ENCODE measurements at regions not wholly inside any gene's neighbourhood (a gene's known extent, or its start where the extent isn't known, plus 50 kb on each side); places are given as distances from the start of the nearest gene placed in this dataset.

- no peaks in the 10 kb centered on the region for H3K36me3 Mint-ChIP-seq (ENCODE audit: low read depth)
- intact Hi-C loops (cut with micrococcal nuclease): no loop called here
- no peaks in the 10 kb centered on the region for H3K27me3 Mint-ChIP-seq
- ATAC-seq (no peak), DNase-seq (no peak)
- H3K27ac Mint-ChIP-seq: no peak overlapping the region
- peaks cover 1% of the 10 kb centered on the region for H3K9me3 Mint-ChIP-seq
- CTCF ChIA-PET: interaction anchor here (1.4 kb wide), 1 partner anchor 9 kb away, joined by 4 read pairs; no protein-coding TSS in a partner anchor
- H3K4me3 Mint-ChIP-seq: no peak overlapping the region
- no peak for TF ChIP-seq CTCF (IDR thresholded peaks at IDR 0.05)
- POLR2A ChIA-PET: no interaction called here
- H3K4me1 Mint-ChIP-seq (ENCODE audit: low read depth): no peaks in the 10 kb centered on the region
Observed at GRCh38 chr1:193846876-193847604, 660.6 kb upstream of the B3GALT2 start.

GRCh38 chr1:193846411-193846810, 660.0 kb upstream of the B3GALT2 start:
- H3K4me1 Mint-ChIP-seq (ENCODE audit: low read depth): no peaks in the 10 kb centered on the region
- ATAC-seq: no peak
- no peak for DNase-seq
- no peak overlapping the region for H3K4me3 Mint-ChIP-seq
- intact Hi-C loops (cut with micrococcal nuclease): no loop called here
- TF ChIP-seq CTCF (IDR thresholded peaks at IDR 0.05): no peak
- H3K9me3 Mint-ChIP-seq: peaks cover 1% of the 10 kb centered on the region
- POLR2A ChIA-PET: interaction anchor here (0.6 kb wide), 1 partner anchor 94 kb away, joined by 3 read pairs; no protein-coding TSS in a partner anchor
- no peaks in the 10 kb centered on the region for H3K36me3 Mint-ChIP-seq (ENCODE audit: low read depth)
- no peaks in the 10 kb centered on the region for H3K27me3 Mint-ChIP-seq
- CTCF ChIA-PET: no interaction called here
- H3K27ac Mint-ChIP-seq: no peak overlapping the region

GRCh38 chr1:193841857-193842256, 655.4 kb upstream of the B3GALT2 start:
- Mint-ChIP-seq H3K4me3 (no peak overlapping the region), H3K36me3 (ENCODE audit: low read depth) (no peaks in the 10 kb centered on the region), H3K27me3 (no peaks in the 10 kb centered on the region), H3K4me1 (ENCODE audit: low read depth) (no peaks in the 10 kb centered on the region), H3K27ac (no peak overlapping the region), H3K9me3 (peaks cover 1% of the 10 kb centered on the region)
- no peak for TF ChIP-seq CTCF (IDR thresholded peaks at IDR 0.05)
- ATAC-seq: no peak
- intact Hi-C loops (cut with micrococcal nuclease): no loop called here
- CTCF ChIA-PET: no interaction called here
- POLR2A ChIA-PET: no interaction called here
- DNase-seq: no peak

DNA sequence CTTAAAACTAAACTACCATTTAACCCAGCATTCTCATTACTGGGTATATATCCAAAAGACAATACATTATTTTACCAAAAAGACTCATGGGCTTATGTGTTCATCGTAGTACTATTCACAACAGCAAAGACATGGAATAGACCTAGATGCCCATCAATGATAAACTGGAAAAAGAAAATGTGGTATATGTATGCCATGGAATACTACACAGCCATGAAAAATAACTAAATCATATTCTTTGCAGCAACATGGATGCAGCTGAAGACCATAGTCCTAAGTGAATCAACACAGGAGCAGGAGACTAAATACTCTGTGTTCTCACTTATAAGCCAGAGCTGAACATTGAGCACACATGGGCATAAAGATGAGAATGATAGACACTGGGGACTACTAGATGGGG, 645.1 kb upstream of the B3GALT2 start:
- peaks cover 6% of the 10 kb centered on the region for H3K36me3 Mint-ChIP-seq (ENCODE audit: low read depth)
- H3K27ac Mint-ChIP-seq: no peak overlapping the region
- POLR2A ChIA-PET: no interaction called here
- DNase-seq (no peak), ATAC-seq (no peak)
- no peaks in the 10 kb centered on the region for H3K27me3 Mint-ChIP-seq
- peaks cover 23% of the 10 kb centered on the region for H3K9me3 Mint-ChIP-seq
- no peak for TF ChIP-seq CTCF (IDR thresholded peaks at IDR 0.05)
- intact Hi-C loops (cut with micrococcal nuclease): no loop called here
- H3K4me3 Mint-ChIP-seq: no peak overlapping the region
- CTCF ChIA-PET: no interaction called here
- H3K4me1 Mint-ChIP-seq (ENCODE audit: low read depth): no peaks in the 10 kb centered on the region

DNA sequence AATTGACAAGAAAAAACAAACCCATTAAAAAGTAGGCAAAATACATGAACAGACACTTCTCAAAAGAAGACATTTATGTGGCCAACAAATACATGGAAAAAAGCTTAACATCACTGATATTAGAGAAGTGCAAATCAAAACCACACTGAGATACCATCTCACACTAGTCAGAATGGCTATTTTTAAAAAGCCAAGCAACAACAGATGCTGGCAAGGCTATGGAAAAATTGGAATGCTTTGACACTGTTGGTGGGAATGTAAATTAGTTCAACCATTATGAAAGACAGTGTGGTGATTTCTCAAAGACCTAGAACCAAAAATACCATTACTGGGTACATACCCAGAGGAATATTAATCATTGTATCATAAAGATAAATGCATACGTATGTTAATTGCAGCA, 641.1 kb upstream of the B3GALT2 start:
- H3K4me3 Mint-ChIP-seq: no peak overlapping the region
- intact Hi-C loops (cut with micrococcal nuclease): no loop called here
- CTCF ChIA-PET: interaction anchor here (0.7 to 1.5 kb wide), 2 partner anchors 10 to 11 kb away, joined by 3 read pairs; no protein-coding TSS in a partner anchor

More for the DNA sequence above, 641.1 kb upstream of the B3GALT2 start:
- DNase-seq: no peak
- H3K4me1 Mint-ChIP-seq (ENCODE audit: low read depth): no peaks in the 10 kb centered on the region
- no peaks in the 10 kb centered on the region for H3K27me3 Mint-ChIP-seq
- H3K36me3 Mint-ChIP-seq (ENCODE audit: low read depth): peaks cover 5% of the 10 kb centered on the region
- no peak for ATAC-seq
- H3K27ac Mint-ChIP-seq: no peak overlapping the region
- no peak for TF ChIP-seq CTCF (IDR thresholded peaks at IDR 0.05)
- peaks cover 26% of the 10 kb centered on the region for H3K9me3 Mint-ChIP-seq
- POLR2A ChIA-PET: no interaction called here
